K562 (cell line): ENCODE measurements at regions not wholly inside any gene's neighbourhood (a gene's known extent, or its start where the extent isn't known, plus 50 kb on each side); places are given as distances from the start of the nearest gene placed in this dataset.

Source experiments
- ATAC-seq: fragments of 200-7000 bp; cut with Tn5 transposase; 3 replicates; pipeline ENCODE4 v1.9.1; 2020; ENCODE audit warnings: moderate library complexity
- BruUV-seq: library from RNA; stranded (reverse); fragments of 400-500 nt; replicated peaks from 2 replicates; lab custom pipeline; 2021; lab: Mats Ljungman, UMichigan
- CTCF ChIA-PET: fragments of 300-600 bp; formaldehyde crosslinking; extraction: SDS; loops from one replicate; lab custom pipeline; 2021; ENCODE audit warnings: low intra/inter-chr PET ratio; lab: Yijun Ruan, JAX
- POLR2A ChIA-PET: fragments of 300-600, 350-650 bp; sonication (Branson Sonifier 250); formaldehyde crosslinking; extraction: SDS; loops from one replicate; lab custom pipeline; 2021; ENCODE audit warnings: antibody characterized with exemption, inconsistent platforms; lab: Yijun Ruan, JAX
- DNase-seq, 4 experiments: peaks; one replicate each; pipeline versions ENCODE4 v3.0.0 to v3.0.0-alpha.2; 2011 to 2018; ENCODE audit warnings: low spot score in 3 of 4, mixed read lengths in 3 of 4; ENCODE audit errors: extremely low read depth in 1 of 4
- FAIRE-seq: peaks from 2 replicates; lab custom pipeline; 2011; peaks lifted over from hg19 to GRCh38; lab: Jason Lieb, UNC
- H2AFZ ChIP-seq: 2 replicates; pipeline ENCODE4 v1.6.0; 2011; ENCODE audit warnings: low read depth, low read length, control low read depth, inconsistent platforms
- H3K27ac ChIP-seq: fragments of 200-600 bp; 3 replicates; pipeline ENCODE4 v1.8.0; 2011; ENCODE audit warnings: low read depth, mild to moderate bottlenecking, control low read depth, inconsistent platforms, low read length, moderate library complexity, mixed read lengths; ENCODE audit errors: extremely low read depth
- H3K27me3 ChIP-seq, 2 experiments: fragments of 300-600 bp in 1 of 2; 2 replicates in 1 of 2; 3 replicates in 1 of 2; pipeline versions ENCODE4 v1.6.0 to v1.8.0; 2011; ENCODE audit warnings: inconsistent platforms in 2 of 2, low read length in 2 of 2, mild to moderate bottlenecking in 1 of 2, mixed read lengths in 1 of 2, moderate library complexity in 1 of 2; ENCODE audit not compliant: control insufficient read depth in 2 of 2, insufficient read depth in 2 of 2
- H3K36me3 ChIP-seq: fragments of 300-600 bp; 3 replicates; pipeline ENCODE4 v1.8.0; 2011; ENCODE audit warnings: mild to moderate bottlenecking, low read length, inconsistent platforms; ENCODE audit not compliant: control insufficient read depth, insufficient read depth
- H3K4me1 ChIP-seq, 2 experiments: fragments of 200-600 bp in 1 of 2; replicated peaks in 1 of 2; 2 replicates in 1 of 2; 3 replicates in 1 of 2; pipeline versions ENCODE4 v1.5.1 to v1.8.0; 2011; ENCODE audit warnings: inconsistent platforms in 2 of 2, low read length in 2 of 2, mild to moderate bottlenecking in 1 of 2, mixed read lengths in 1 of 2, moderate library complexity in 1 of 2; ENCODE audit not compliant: control insufficient read depth in 2 of 2, insufficient read depth in 2 of 2
- H3K4me2 ChIP-seq: 2 replicates; pipeline ENCODE4 v1.6.1; 2011; ENCODE audit warnings: low read length, control low read depth, inconsistent platforms, mixed read lengths; ENCODE audit not compliant: insufficient read depth
- H3K4me3 ChIP-seq: fragments of 200-600 bp; sonication (generic), shearing (Covaris generic); 2 replicates; pipeline ENCODE4 v1.5.1; 2016; ENCODE audit warnings: control low read depth, inconsistent platforms
- H3K79me2 ChIP-seq: fragments of 200-600 bp; 3 replicates; pipeline ENCODE4 v1.8.0; 2011; ENCODE audit warnings: low read length, inconsistent platforms; ENCODE audit not compliant: control insufficient read depth, insufficient read depth
- H3K9ac ChIP-seq, 2 experiments: 2 replicates each; pipeline versions ENCODE4 v1.6.0 to v1.6.1; 2011; ENCODE audit warnings: low read depth in 2 of 2, low read length in 2 of 2, control low read depth in 1 of 2, inconsistent platforms in 1 of 2, mild to moderate bottlenecking in 1 of 2, mixed read lengths in 1 of 2; ENCODE audit not compliant: insufficient read depth in 1 of 2
- H3K9me1 ChIP-seq: one replicate; pipeline ENCODE4 v1.6.0; 2011; ENCODE audit warnings: inconsistent platforms, mild to moderate bottlenecking, low read length, moderate library complexity; ENCODE audit not compliant: control insufficient read depth, insufficient read depth
- H3K9me3 ChIP-seq: replicated peaks from 2 replicates; pipeline ENCODE4 v1.5.1; 2011; ENCODE audit warnings: low read depth, low read length, inconsistent platforms; ENCODE audit not compliant: control insufficient read depth, insufficient read depth
- H4K20me1 ChIP-seq: replicated peaks from 2 replicates; pipeline ENCODE4 v1.6.1; 2011; ENCODE audit warnings: low read length, inconsistent platforms, mixed read lengths; ENCODE audit not compliant: control insufficient read depth, insufficient read depth
- CBFA2T2 ChIP-seq: fragments of 450-650 bp; conservative IDR thresholded peaks from 2 replicates; pipeline ENCODE4 v1.6.1; 2017; ENCODE audit warnings: mild to moderate bottlenecking
- EHMT2 ChIP-seq: fragments of 450-650 bp; IDR thresholded peaks from 2 replicates; pipeline ENCODE4 v1.6.1; 2018; ENCODE audit warnings: antibody characterized with exemption
- KLF1 ChIP-seq: fragments of 450-650 bp; IDR thresholded peaks from 2 replicates; pipeline ENCODE4 v1.6.1; 2016; ENCODE audit warnings: missing genetic modification characterization, missing compliant biosample characterization
- PHTF2 ChIP-seq: fragments of 250-450 bp; sonication (Bioruptor Pico); IDR thresholded peaks from 2 replicates; pipeline ENCODE4 v1.5.0; 2021; ENCODE audit warnings: mild to moderate bottlenecking
- SMARCC2 ChIP-seq: fragments of 450-650 bp; IDR thresholded peaks from 2 replicates; pipeline ENCODE4 v1.6.1; 2017; ENCODE audit warnings: antibody characterized with exemption, moderate library complexity, mild to moderate bottlenecking, low read depth
- ZBTB2 ChIP-seq: fragments of 450-650 bp; IDR thresholded peaks from 2 replicates; pipeline ENCODE4 v1.6.1; 2016; ENCODE audit warnings: antibody characterized with exemption
- ZBTB49 ChIP-seq: sonication (generic); formaldehyde crosslinking; IDR thresholded peaks from 2 replicates; pipeline ENCODE4 v1.8.0; 2022; ENCODE audit warnings: missing genetic modification reagents, mild to moderate bottlenecking, borderline replicate concordance
- WGBS: fragments of 100-300 bp; shearing (Covaris generic); methylation state at CpG from one replicate; pipeline ENCODE4 v1.1.6; 2016; ENCODE audit warnings: low coverage, mixed read lengths; ENCODE audit not compliant: insufficient coverage; ENCODE audit errors: missing lambda C conversion rate; 5-methylcytosine and 5-hydroxymethylcytosine counted together
- in situ Hi-C: fragments of 300-500 bp; cut with MboI; formaldehyde crosslinking; loops from 4 replicates; pipeline ENCODE4 v1.15.0; 2018; ENCODE audit warnings: inconsistent platforms, mixed read lengths
- intact Hi-C: fragments of 100-400 bp; cut with micrococcal nuclease; formaldehyde crosslinking; loops from 2 replicates; pipeline ENCODE4 v1.14.2; 2022

- Histone ChIP-seq H2AFZ (no peak overlapping the region), H3K27ac (no peak overlapping the region), H3K9me3 (no peaks in the 10 kb centered on the region), H3K4me1 (no peaks in the 10 kb centered on the region), H4K20me1 (no peaks in the 10 kb centered on the region), H3K4me2 (no peak overlapping the region), H3K4me3 (no peak overlapping the region), H3K9ac (no peak overlapping the region), H3K9me1 (no peaks in the 10 kb centered on the region), H3K27me3 (no peaks in the 10 kb centered on the region), H3K79me2 (no peaks in the 10 kb centered on the region), H3K36me3 (no peaks in the 10 kb centered on the region)
- intact Hi-C loops (no loop called here), in situ Hi-C loops (no loop called here)
- no peak for FAIRE-seq
- no peak for ATAC-seq
- CTCF ChIA-PET, result no interaction called here
- no TSS peak for BruUV-seq
- POLR2A ChIA-PET, result no interaction called here
- 0% methylated on average over 2 of the region's 2 CpGs for WGBS
- no peak for TF ChIP-seq EHMT2
- TF ChIP-seq ZBTB49, result no peak
- no peak for TF ChIP-seq CBFA2T2
- TF ChIP-seq SMARCC2, result no peak
- TF ChIP-seq KLF1 (tag), result no peak
- TF ChIP-seq PHTF2 (CRISPR knock-in tag), result no peak
- no peak for TF ChIP-seq ZBTB2
- DNase-seq, result no peak
These were observed 537.5 kb upstream of the CCDC54 start for GRCh38 chr3:106839576-106840280.
